GM12865 (cell line): ENCODE measurements at regions not wholly inside any gene's neighbourhood (a gene's known extent, or its start where the extent isn't known, plus 50 kb on each side); places are given as distances from the start of the nearest gene placed in this dataset.

Experiments used
- DNase-seq: peaks from one replicate; pipeline ENCODE4 v3.0.0; 2010; ENCODE audit warnings: low read depth
- H3K4me3 ChIP-seq: 2 replicates; pipeline ENCODE4 v1.5.1; 2011; ENCODE audit warnings: mild to moderate bottlenecking, low read depth, low read length, control low read depth
- TF ChIP-seq, protein P1 (sequence below): IDR thresholded peaks from 2 replicates; pipeline ENCODE4 v1.5.1; 2011; ENCODE audit warnings: low read length, control low read depth, low read depth, inconsistent platforms; ENCODE audit not compliant: insufficient read depth; ENCODE audit errors: missing control alignments

DNA sequence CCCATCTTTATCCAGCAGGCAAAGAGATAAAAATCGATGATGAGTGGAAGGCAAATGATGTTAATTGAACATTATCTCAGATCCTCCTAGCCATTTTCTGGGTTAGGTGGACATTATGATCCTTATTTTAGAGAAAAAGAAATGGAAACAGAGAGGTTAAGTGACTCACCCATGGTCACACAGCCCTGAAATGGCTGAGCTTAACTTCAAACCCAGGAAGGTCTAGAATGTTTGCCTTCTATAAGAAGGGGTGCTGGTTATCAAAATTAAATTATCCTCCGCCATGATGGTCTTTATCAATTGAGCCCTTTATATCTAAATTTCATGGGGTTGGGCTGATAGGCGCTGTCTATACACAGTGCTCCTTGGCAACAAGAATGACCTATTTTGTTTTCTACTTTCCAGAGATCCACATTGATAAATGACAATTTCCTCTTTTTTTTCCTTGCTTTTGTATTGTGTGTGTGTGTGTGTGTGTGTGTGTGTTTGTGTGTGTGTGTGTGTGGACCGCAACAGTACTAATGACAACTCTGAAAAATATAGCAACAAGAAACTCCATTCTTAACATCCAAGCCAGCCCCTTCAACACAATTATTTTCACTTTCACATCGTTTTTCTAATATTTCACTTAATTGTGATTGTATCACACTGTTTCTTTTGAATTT is 571.9 kb downstream of the VRK1 start:
- TF ChIP-seq, protein P1, sequence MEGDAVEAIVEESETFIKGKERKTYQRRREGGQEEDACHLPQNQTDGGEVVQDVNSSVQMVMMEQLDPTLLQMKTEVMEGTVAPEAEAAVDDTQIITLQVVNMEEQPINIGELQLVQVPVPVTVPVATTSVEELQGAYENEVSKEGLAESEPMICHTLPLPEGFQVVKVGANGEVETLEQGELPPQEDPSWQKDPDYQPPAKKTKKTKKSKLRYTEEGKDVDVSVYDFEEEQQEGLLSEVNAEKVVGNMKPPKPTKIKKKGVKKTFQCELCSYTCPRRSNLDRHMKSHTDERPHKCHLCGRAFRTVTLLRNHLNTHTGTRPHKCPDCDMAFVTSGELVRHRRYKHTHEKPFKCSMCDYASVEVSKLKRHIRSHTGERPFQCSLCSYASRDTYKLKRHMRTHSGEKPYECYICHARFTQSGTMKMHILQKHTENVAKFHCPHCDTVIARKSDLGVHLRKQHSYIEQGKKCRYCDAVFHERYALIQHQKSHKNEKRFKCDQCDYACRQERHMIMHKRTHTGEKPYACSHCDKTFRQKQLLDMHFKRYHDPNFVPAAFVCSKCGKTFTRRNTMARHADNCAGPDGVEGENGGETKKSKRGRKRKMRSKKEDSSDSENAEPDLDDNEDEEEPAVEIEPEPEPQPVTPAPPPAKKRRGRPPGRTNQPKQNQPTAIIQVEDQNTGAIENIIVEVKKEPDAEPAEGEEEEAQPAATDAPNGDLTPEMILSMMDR, result no peak
- DNase-seq, result no peak

GRCh38 chr14:97369901-97370300 is 572.7 kb downstream of the VRK1 start:
- H3K4me3 ChIP-seq, result no peak overlapping the region
- TF ChIP-seq, protein P1, result no peak
- DNase-seq, result no peak

More for the DNA sequence above, 571.9 kb downstream of the VRK1 start:
- no peak overlapping the region for H3K4me3 ChIP-seq

GRCh38 chr14:97376310-97376709 is 579.1 kb downstream of the VRK1 start:
- TF ChIP-seq, protein P1, result no peak
- DNase-seq, result no peak
- H3K4me3 ChIP-seq, result no peak overlapping the region

GRCh38 chr14:97377550-97377949 is 580.4 kb downstream of the VRK1 start:
- TF ChIP-seq, protein P1, result no peak
- DNase-seq, result peak; percentile 81
- no peak overlapping the region for H3K4me3 ChIP-seq

- DNase-seq, result peak; percentile 41
- TF ChIP-seq, protein P1, result no peak
- H3K4me3 ChIP-seq, result no peak overlapping the region; the same call in 1 of the 2 replicates
Observed at GRCh38 chr14:97379091-97379531, 581.9 kb downstream of the VRK1 start.

DNA sequence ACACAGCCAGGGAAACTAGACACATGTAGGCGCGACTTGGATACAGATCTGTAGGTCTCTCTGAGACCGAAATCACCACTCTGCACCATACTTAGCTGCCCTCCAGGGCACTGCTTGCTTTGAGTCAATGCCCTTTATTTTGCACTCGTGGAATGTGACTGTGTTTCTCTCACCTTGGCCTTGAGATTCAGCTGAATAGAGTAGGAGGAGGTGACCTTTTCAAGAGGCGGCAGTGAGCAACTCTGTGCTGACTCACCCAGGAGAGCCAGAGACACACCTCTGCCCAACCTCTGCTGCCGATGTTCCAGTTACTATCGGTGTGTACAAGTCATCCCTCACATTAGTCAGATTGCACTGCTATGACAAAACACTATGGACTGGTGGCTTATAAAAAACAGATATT is 583.4 kb downstream of the VRK1 start:
- TF ChIP-seq, protein P1, result no peak
- no peak for DNase-seq
- H3K4me3 ChIP-seq, result no peak overlapping the region

DNA sequence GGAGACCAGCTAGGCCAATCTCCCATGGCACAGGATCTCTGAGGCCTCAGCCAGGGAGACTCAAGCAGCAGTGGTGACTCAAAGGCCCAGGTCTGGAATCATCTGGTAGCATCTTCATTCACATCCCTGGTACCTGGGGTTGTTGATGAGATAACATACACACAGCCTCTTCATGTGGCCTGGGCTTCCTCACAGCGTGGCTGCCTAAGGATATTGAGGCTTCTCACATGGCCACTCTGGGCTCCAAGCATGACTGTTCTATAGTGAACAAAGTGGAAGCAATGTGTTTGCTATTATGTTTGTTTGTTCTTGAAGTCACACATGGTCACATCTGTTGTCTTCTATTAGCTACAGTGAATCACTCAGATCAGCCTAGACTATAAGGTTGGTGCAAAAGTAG is 584.1 kb downstream of the VRK1 start:
- TF ChIP-seq, protein P1, result no peak
- no peak for DNase-seq
- no peak overlapping the region for H3K4me3 ChIP-seq
